ENCODE measurements at regions not wholly inside any gene's neighbourhood (a gene's known extent, or its start where the extent isn't known, plus 50 kb on each side); places are given as distances from the start of the nearest gene placed in this dataset.

DNA sequence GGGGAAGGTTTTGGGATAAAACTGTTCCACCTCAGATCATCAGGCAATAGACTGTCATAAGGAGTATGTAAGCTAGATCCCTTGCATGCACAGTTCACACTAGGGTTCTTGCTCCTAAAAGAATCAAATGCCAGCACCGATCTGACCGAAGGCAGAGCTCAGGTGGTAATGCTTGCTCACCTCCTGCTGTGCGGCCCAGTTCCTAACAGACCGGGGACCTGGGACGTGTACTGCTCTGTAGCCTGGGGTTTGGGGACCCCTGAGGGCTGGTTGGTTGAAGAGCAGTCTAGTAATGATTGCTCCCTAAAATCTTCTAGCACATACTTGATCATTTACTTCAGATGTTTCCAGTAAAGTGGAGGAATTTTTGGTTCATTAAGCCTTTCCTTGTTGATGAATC, 173.1 kb upstream of the SLIT2 start:
- TF ChIP-seq, protein P1, sequence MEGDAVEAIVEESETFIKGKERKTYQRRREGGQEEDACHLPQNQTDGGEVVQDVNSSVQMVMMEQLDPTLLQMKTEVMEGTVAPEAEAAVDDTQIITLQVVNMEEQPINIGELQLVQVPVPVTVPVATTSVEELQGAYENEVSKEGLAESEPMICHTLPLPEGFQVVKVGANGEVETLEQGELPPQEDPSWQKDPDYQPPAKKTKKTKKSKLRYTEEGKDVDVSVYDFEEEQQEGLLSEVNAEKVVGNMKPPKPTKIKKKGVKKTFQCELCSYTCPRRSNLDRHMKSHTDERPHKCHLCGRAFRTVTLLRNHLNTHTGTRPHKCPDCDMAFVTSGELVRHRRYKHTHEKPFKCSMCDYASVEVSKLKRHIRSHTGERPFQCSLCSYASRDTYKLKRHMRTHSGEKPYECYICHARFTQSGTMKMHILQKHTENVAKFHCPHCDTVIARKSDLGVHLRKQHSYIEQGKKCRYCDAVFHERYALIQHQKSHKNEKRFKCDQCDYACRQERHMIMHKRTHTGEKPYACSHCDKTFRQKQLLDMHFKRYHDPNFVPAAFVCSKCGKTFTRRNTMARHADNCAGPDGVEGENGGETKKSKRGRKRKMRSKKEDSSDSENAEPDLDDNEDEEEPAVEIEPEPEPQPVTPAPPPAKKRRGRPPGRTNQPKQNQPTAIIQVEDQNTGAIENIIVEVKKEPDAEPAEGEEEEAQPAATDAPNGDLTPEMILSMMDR (IDR thresholded peaks at IDR 0.05), result no peak
- no peak for TF ChIP-seq EP300 (IDR thresholded peaks at IDR 0.05)
